H1 (cell line): ENCODE measurements at regions not wholly inside any gene's neighbourhood (a gene's known extent, or its start where the extent isn't known, plus 50 kb on each side); places are given as distances from the start of the nearest gene placed in this dataset.

Source experiments
- CTCF ChIA-PET: fragments of 300-600 bp; sonication (Branson Sonifier 250); formaldehyde crosslinking; loops from one replicate; lab custom pipeline; 2021; ENCODE audit not compliant: partially characterized antibody; lab: Charles Lee
- POLR2A ChIA-PET: fragments of 300-600 bp; sonication (Branson Sonifier 250); formaldehyde crosslinking; loops from one replicate; lab custom pipeline; 2021; ENCODE audit warnings: inconsistent platforms; ENCODE audit not compliant: partially characterized antibody; lab: Charles Lee
- DNase-seq, 2 experiments: peaks; one replicate each; pipeline versions ENCODE4 v3.0.0 to v3.0.0-alpha.2; 2010 to 2022; ENCODE audit warnings: low spot score in 2 of 2, low read depth in 1 of 2, mixed read lengths in 1 of 2
- FAIRE-seq: peaks from 2 replicates; lab custom pipeline; 2011; peaks lifted over from hg19 to GRCh38; lab: Jason Lieb, UNC
- H2AFZ ChIP-seq: 2 replicates; pipeline ENCODE4 v1.8.1; 2012; ENCODE audit warnings: low read length, inconsistent platforms
- H2AK5ac ChIP-seq: 2 replicates; pipeline ENCODE4 v1.6.1; 2013; ENCODE audit warnings: low read depth, low read length
- H2BK120ac ChIP-seq: replicated peaks from 2 replicates; pipeline ENCODE3; 2013; ENCODE audit warnings: low read depth, low read length, inconsistent platforms
- H2BK12ac ChIP-seq: 2 replicates; pipeline ENCODE4 v1.6.1; 2013; ENCODE audit warnings: low read depth, low read length
- H2BK15ac ChIP-seq: 2 replicates; pipeline ENCODE4 v1.6.1; 2013; ENCODE audit warnings: low read length
- H2BK20ac ChIP-seq: 2 replicates; pipeline ENCODE4 v1.6.1; 2013; ENCODE audit warnings: low read length
- H2BK5ac ChIP-seq: 2 replicates; pipeline ENCODE4 v1.6.1; 2013; ENCODE audit warnings: low read depth, low read length
- H3K14ac ChIP-seq: 2 replicates; pipeline ENCODE4 v1.6.1; 2013; ENCODE audit warnings: inconsistent platforms; ENCODE audit not compliant: insufficient read length
- H3K18ac ChIP-seq: 2 replicates; pipeline ENCODE4 v1.6.1; 2013; ENCODE audit warnings: low read length; ENCODE audit errors: extremely low read depth
- H3K23ac ChIP-seq: 2 replicates; pipeline ENCODE4 v1.6.1; 2013; ENCODE audit warnings: inconsistent platforms; ENCODE audit not compliant: insufficient read length
- H3K23me2 ChIP-seq: 2 replicates; pipeline ENCODE4 v1.6.1; 2013; ENCODE audit warnings: low read depth, low read length
- H3K27ac ChIP-seq: 2 replicates; pipeline ENCODE4 v1.6.1; 2011; ENCODE audit warnings: low read depth, low read length, inconsistent platforms
- H3K27me3 ChIP-seq, 4 experiments: replicated peaks in 1 of 4; 1 replicate in 1 of 4; 2 replicates in 3 of 4; pipeline versions ENCODE4 v1.6.1 to v1.8.1; 2011 to 2013; ENCODE audit warnings: low read length in 3 of 4, mild to moderate bottlenecking in 3 of 4, inconsistent platforms in 2 of 4, mixed read lengths in 2 of 4, moderate library complexity in 1 of 4; ENCODE audit not compliant: control insufficient read depth in 3 of 4, insufficient read depth in 3 of 4; ENCODE audit errors: extremely low read depth in 1 of 4
- H3K36me3 ChIP-seq, 4 experiments: 2 replicates each; pipeline versions ENCODE4 v1.6.1 to v1.8.1; 2011 to 2013; ENCODE audit warnings: mild to moderate bottlenecking in 4 of 4, low read length in 3 of 4, moderate library complexity in 2 of 4, control low read depth in 1 of 4, inconsistent platforms in 1 of 4; ENCODE audit not compliant: insufficient read depth in 4 of 4, control insufficient read depth in 2 of 4
- H3K4ac ChIP-seq: replicated peaks from 2 replicates; pipeline ENCODE3; 2013; ENCODE audit warnings: low read length, low read depth, mixed read lengths, inconsistent platforms; ENCODE audit not compliant: insufficient read length
- H3K4me1 ChIP-seq, 4 experiments: replicated peaks in 1 of 4; 1 replicate in 1 of 4; 2 replicates in 3 of 4; pipeline versions ENCODE4 v1.6.1 to v1.8.1; 2011 to 2013; ENCODE audit warnings: low read length in 3 of 4, inconsistent platforms in 2 of 4, mixed read lengths in 1 of 4; ENCODE audit not compliant: insufficient read depth in 4 of 4, control insufficient read depth in 3 of 4
- H3K4me2 ChIP-seq, 2 experiments: 2 replicates each; pipeline versions ENCODE4 v1.6.1 to v1.8.1; 2011 to 2013; ENCODE audit warnings: low read depth in 2 of 2, low read length in 2 of 2, control low read depth in 1 of 2, inconsistent platforms in 1 of 2, mild to moderate bottlenecking in 1 of 2; ENCODE audit not compliant: insufficient read depth in 1 of 2
- H3K4me3 ChIP-seq, 4 experiments: fragments of 200-600, 300-600 bp in 1 of 4; sonication (generic), shearing (Covaris generic), sonication (Bioruptor Twin) in 1 of 4; 2 replicates each; pipeline versions ENCODE4 v1.5.1 to v1.8.1; 2011 to 2016; ENCODE audit warnings: low read length in 4 of 4, low read depth in 3 of 4, control low read depth in 2 of 4, inconsistent platforms in 2 of 4, mild to moderate bottlenecking in 2 of 4, mixed read lengths in 1 of 4, moderate library complexity in 1 of 4; ENCODE audit not compliant: insufficient read depth in 2 of 4; ENCODE audit errors: extremely low read depth in 1 of 4
- H3K56ac ChIP-seq: replicated peaks from 2 replicates; pipeline ENCODE3; 2013; ENCODE audit warnings: low read depth, mild to moderate bottlenecking, mixed read lengths, low read length, inconsistent platforms; ENCODE audit not compliant: insufficient read length
- H3K79me1 ChIP-seq: 2 replicates; pipeline ENCODE4 v1.6.1; 2013; ENCODE audit warnings: low read depth, low read length, control low read depth
- H3K79me2 ChIP-seq, 2 experiments: 2 replicates each; pipeline versions ENCODE4 v1.6.1 to v1.8.1; 2012 to 2013; ENCODE audit warnings: low read length in 2 of 2, mild to moderate bottlenecking in 2 of 2, inconsistent platforms in 1 of 2; ENCODE audit not compliant: insufficient read depth in 2 of 2, control insufficient read depth in 1 of 2
- H3K9ac ChIP-seq, 4 experiments: replicated peaks in 1 of 4; 1 replicate in 1 of 4; 2 replicates in 3 of 4; pipeline versions ENCODE4 v1.6.1 to v1.8.1; 2011 to 2013; ENCODE audit warnings: low read depth in 3 of 4, low read length in 3 of 4, control low read depth in 2 of 4, mild to moderate bottlenecking in 2 of 4, moderate library complexity in 2 of 4, inconsistent platforms in 1 of 4; ENCODE audit errors: extremely low read depth in 1 of 4
- H3K9me3 ChIP-seq, 2 experiments: 2 replicates each; pipeline versions ENCODE4 v1.6.1 to v1.8.1; 2012 to 2013; ENCODE audit warnings: mild to moderate bottlenecking in 2 of 2, moderate library complexity in 2 of 2, control low read depth in 1 of 2, inconsistent platforms in 1 of 2, low read depth in 1 of 2, low read length in 1 of 2, mixed read lengths in 1 of 2; ENCODE audit not compliant: insufficient read depth in 2 of 2
- H4K20me1 ChIP-seq, 2 experiments: replicated peaks in 1 of 2; 2 replicates each; pipeline versions ENCODE3 to v1.8.1; 2011 to 2013; ENCODE audit warnings: inconsistent platforms in 2 of 2, low read length in 2 of 2, mild to moderate bottlenecking in 1 of 2; ENCODE audit not compliant: insufficient read depth in 2 of 2, control insufficient read depth in 1 of 2
- H4K5ac ChIP-seq: 2 replicates; pipeline ENCODE4 v1.6.1; 2013; ENCODE audit warnings: low read length, low read depth, mixed read lengths, inconsistent platforms; ENCODE audit not compliant: insufficient read length
- H4K8ac ChIP-seq: 2 replicates; pipeline ENCODE4 v1.8.0; 2013; ENCODE audit warnings: mild to moderate bottlenecking, moderate library complexity, low read length, inconsistent platforms; ENCODE audit not compliant: insufficient read depth; ENCODE audit errors: extremely low read depth
- H4K91ac ChIP-seq: replicated peaks from 2 replicates; pipeline ENCODE3; 2013; ENCODE audit warnings: low read length, mixed read lengths, inconsistent platforms; ENCODE audit not compliant: insufficient read length
- ASH2L ChIP-seq: fragments of 200-600, 300-600 bp; sonication (generic); IDR thresholded peaks from one replicate; pipeline ENCODE4 v1.7.1; 2017; ENCODE audit warnings: low read length
- BACH1 ChIP-seq: IDR thresholded peaks from 2 replicates; pipeline ENCODE4 v1.6.1; 2012; ENCODE audit warnings: low read length, improper control_type of control experiment
- CBX8 ChIP-seq: fragments of 300-800, 300-1000 bp; sonication (generic); IDR thresholded peaks from 2 replicates; pipeline ENCODE4 v1.7.1; 2016; ENCODE audit warnings: low read depth, low read length, borderline replicate concordance
- CHD2 ChIP-seq: IDR thresholded peaks from 2 replicates; pipeline ENCODE4 v1.6.1; 2012; ENCODE audit warnings: low read length, improper control_type of control experiment
- E2F6 ChIP-seq: IDR thresholded peaks from 2 replicates; pipeline ENCODE4 v1.6.1; 2012; ENCODE audit warnings: inconsistent platforms
- GABPA ChIP-seq: IDR thresholded peaks from 2 replicates; pipeline ENCODE4 v1.6.1; 2011; ENCODE audit warnings: mild to moderate bottlenecking, low read length, moderate library complexity, borderline replicate concordance; ENCODE audit not compliant: insufficient read depth
- HDAC6 ChIP-seq: IDR thresholded peaks from one replicate; pipeline ENCODE4 v1.7.1; 2012; ENCODE audit warnings: low read depth, mild to moderate bottlenecking, inconsistent platforms, low read length, moderate library complexity
- JUN ChIP-seq: IDR thresholded peaks from 2 replicates; pipeline ENCODE4 v1.6.1; 2011; ENCODE audit warnings: low read depth, mild to moderate bottlenecking, improper control_type of control experiment, low read length
- JUND ChIP-seq: IDR thresholded peaks from 2 replicates; pipeline ENCODE4 v1.6.1; 2011; ENCODE audit warnings: mild to moderate bottlenecking, improper control_type of control experiment, low read length
- KDM5A ChIP-seq: fragments of 200-600 bp; IDR thresholded peaks from 2 replicates; pipeline ENCODE4 v1.7.1; 2012; ENCODE audit warnings: mild to moderate bottlenecking, low read length, inconsistent platforms, mixed read lengths
- POLR2A ChIP-seq, 2 experiments: IDR thresholded peaks; 1 replicate in 1 of 2; 2 replicates in 1 of 2; pipeline ENCODE4 v1.6.1; 2011; ENCODE audit warnings: low read depth in 2 of 2, low read length in 2 of 2, mild to moderate bottlenecking in 2 of 2; ENCODE audit errors: control extremely low read depth in 1 of 2
- RFX5 ChIP-seq: IDR thresholded peaks from 2 replicates; pipeline ENCODE4 v1.6.1; 2011; ENCODE audit warnings: low read depth, low read length, improper control_type of control experiment, borderline replicate concordance
- SIX5 ChIP-seq: IDR thresholded peaks from 2 replicates; pipeline ENCODE4 v1.6.1; 2011; ENCODE audit warnings: mild to moderate bottlenecking, low read depth, low read length
- SP2 ChIP-seq: IDR thresholded peaks from 2 replicates; pipeline ENCODE4 v1.6.1; 2012; ENCODE audit warnings: mild to moderate bottlenecking, low read length, inconsistent platforms
- TAF7 ChIP-seq: optimal IDR thresholded peaks from 2 replicates; pipeline ENCODE3; 2011; ENCODE audit warnings: low read depth, mild to moderate bottlenecking, inconsistent platforms, low read length, moderate library complexity, borderline replicate concordance
- YY1 ChIP-seq: IDR thresholded peaks from 2 replicates; pipeline ENCODE4 v1.6.1; 2011; ENCODE audit warnings: low read depth, mild to moderate bottlenecking, low read length
- WGBS, 2 experiments: shearing (Covaris generic) in 1 of 2; methylation state at CpG; one replicate each; pipeline versions ENCODE4 v1.1.6 to v1.1.7; 2013 to 2015; ENCODE audit warnings: low lambda C conversion rate in 2 of 2, mixed read lengths in 2 of 2, inconsistent platforms in 1 of 2, low coverage in 1 of 2, missing lambda C conversion rate in 1 of 2; ENCODE audit not compliant: insufficient replicate concordance in 2 of 2, insufficient coverage in 1 of 2, insufficient read length in 1 of 2; ENCODE audit errors: extremely low coverage in 1 of 2, missing lambda C conversion rate in 1 of 2; 5-methylcytosine and 5-hydroxymethylcytosine counted together

GRCh38 chr7:142348100-142348499 lies 90.2 kb upstream of the PRSS58 start:
- CTCF ChIA-PET, result interaction anchor here (0.9 to 21.2 kb wide), 11 partner anchors 9 to 133 kb away, joined by 3 to 199 read pairs (median 5); no protein-coding TSS in a partner anchor
- POLR2A ChIA-PET, result interaction anchor here (0.7 to 0.9 kb wide), 2 partner anchors 17 to 20 kb away, joined by 3 read pairs; no protein-coding TSS in a partner anchor
- 60% methylated on average over 3 of the region's 3 CpGs; no CpG with 5 or more reads in 1 of the 2 experiments for WGBS, 2 experiments
- TF ChIP-seq YY1 (no peak), BACH1 (no peak), JUN (no peak), GABPA (no peak), HDAC6 (no peak), TAF7 (no peak), CBX8 (no peak), JUND (no peak), KDM5A (no peak), RFX5 (no peak), SP2 (no peak), CHD2 (no peak), POLR2A (IDR thresholded peaks at IDR 0.05; ENCODE audit: control extremely low read depth in 1 of 2, low read depth in 2 of 2, low read length in 2 of 2) (no peak), ASH2L (no peak), SIX5 (no peak), E2F6 (no peak)

More at GRCh38 chr7:142348100-142348499, 90.2 kb upstream of the PRSS58 start:
- H2AK5ac ChIP-seq, result no peak overlapping the region
- H2BK12ac ChIP-seq, result no peak overlapping the region
- no peak overlapping the region for H2BK15ac ChIP-seq
- no peaks in the 10 kb centered on the region for H3K79me2 ChIP-seq
- H4K5ac ChIP-seq, result no peak overlapping the region
- H3K4ac ChIP-seq, result no peak overlapping the region
- no peak overlapping the region for H3K9ac ChIP-seq
- no peak overlapping the region for H4K91ac ChIP-seq
- H4K8ac ChIP-seq, result no peak overlapping the region
- no peak overlapping the region for H3K23ac ChIP-seq
- H3K4me1 ChIP-seq, result no peaks in the 10 kb centered on the region
- H2BK5ac ChIP-seq, result no peak overlapping the region
- no peak overlapping the region for H2BK20ac ChIP-seq
- no peak overlapping the region for H2BK120ac ChIP-seq
- H3K23me2 ChIP-seq, result no peaks in the 10 kb centered on the region
- H3K9me3 ChIP-seq, result no peaks in the 10 kb centered on the region
- FAIRE-seq (no peak), DNase-seq (no peak)
- no peak overlapping the region for H3K14ac ChIP-seq
- no peak overlapping the region for H3K4me3 ChIP-seq
- H3K56ac ChIP-seq, result no peak overlapping the region
- no peaks in the 10 kb centered on the region for H3K27me3 ChIP-seq
- no peaks in the 10 kb centered on the region for H3K36me3 ChIP-seq
- H4K20me1 ChIP-seq, result no peaks in the 10 kb centered on the region
- H2AFZ ChIP-seq, result no peak overlapping the region
- H3K79me1 ChIP-seq, result no peaks in the 10 kb centered on the region
- H3K27ac ChIP-seq, result no peak overlapping the region
- no peak overlapping the region for H3K18ac ChIP-seq
- no peak overlapping the region for H3K4me2 ChIP-seq
